ENCODE measurements at regions not wholly inside any gene's neighbourhood (a gene's known extent, or its start where the extent isn't known, plus 50 kb on each side); places are given as distances from the start of the nearest gene placed in this dataset.

- no peak overlapping the region for H3K9ac ChIP-seq (ENCODE audit: low read depth in 1 of 2, low read length in 2 of 2)
- 21% methylated on average over 2 of the region's 2 CpGs for WGBS
- no peak for TF ChIP-seq HNF4G (IDR thresholded peaks at IDR 0.05)
- H3K4me3 ChIP-seq (ENCODE audit: low read depth in 1 of 3, low read length in 3 of 3): no peak overlapping the region
- no peak overlapping the region for H3K27ac ChIP-seq (ENCODE audit: low read depth in 1 of 2, low read length in 2 of 2)
- no peaks in the 10 kb centered on the region for H3K27me3 ChIP-seq (ENCODE audit: control insufficient read depth in 4 of 4, insufficient read depth in 4 of 4, low read length in 3 of 4)
- H3K36me3 ChIP-seq (ENCODE audit: control insufficient read depth in 4 of 4, insufficient read depth in 3 of 4, low read depth in 1 of 4, low read length in 3 of 4): no peaks in the 10 kb centered on the region
- no peaks in the 10 kb centered on the region for H3K9me3 ChIP-seq (ENCODE audit: control insufficient read depth in 4 of 4, low read length in 3 of 4)
- no peak for DNase-seq (ENCODE audit: low spot score)
- no peaks in the 10 kb centered on the region for H3K4me1 ChIP-seq (ENCODE audit: control insufficient read depth in 4 of 4, insufficient read depth in 4 of 4, low read length in 3 of 4)
Observed at GRCh38 chr1:189970331-189971230, 507.1 kb downstream of the BRINP3 start.

- TF ChIP-seq HNF4A (conservative IDR thresholded peaks at IDR 0.05) (no peak), MAX (IDR thresholded peaks at IDR 0.05) (no peak), ATF3 (IDR thresholded peaks at IDR 0.05) (no peak), EGR1 (IDR thresholded peaks at IDR 0.05; ENCODE audit: low read depth in 2 of 2) (no peak), YY1 (IDR thresholded peaks at IDR 0.05) (no peak), REST (IDR thresholded peaks at IDR 0.05) (no peak), RAD21 (IDR thresholded peaks at IDR 0.05) (no peak)
- no peaks in the 10 kb centered on the region for H3K4me1 ChIP-seq (ENCODE audit: control insufficient read depth in 4 of 4, insufficient read depth in 4 of 4, low read length in 3 of 4)
- 79% methylated on average over 4 of the region's 4 CpGs for WGBS
- no peak overlapping the region for H3K27ac ChIP-seq (ENCODE audit: low read depth in 1 of 2, low read length in 2 of 2)
- no peaks in the 10 kb centered on the region for H3K36me3 ChIP-seq (ENCODE audit: control insufficient read depth in 4 of 4, insufficient read depth in 3 of 4, low read depth in 1 of 4, low read length in 3 of 4)
- no peaks in the 10 kb centered on the region for H3K27me3 ChIP-seq (ENCODE audit: control insufficient read depth in 4 of 4, insufficient read depth in 4 of 4, low read length in 3 of 4)
- H3K4me3 ChIP-seq (ENCODE audit: low read depth in 1 of 3, low read length in 3 of 3): no peak overlapping the region
- no peak overlapping the region for H3K9ac ChIP-seq (ENCODE audit: low read depth in 1 of 2, low read length in 2 of 2)
- peaks cover 0 to 3% (median 0%) of the 10 kb centered on the region in 4 donors for H3K9me3 ChIP-seq (ENCODE audit: control insufficient read depth in 4 of 4, low read length in 3 of 4)
- DNase-seq (ENCODE audit: low spot score): no peak
Observed at GRCh38 chr1:189971656-189972055, 506.0 kb downstream of the BRINP3 start.

GRCh38 chr1:189977184-189977583, 500.5 kb downstream of the BRINP3 start:
- TF ChIP-seq RAD21 (IDR thresholded peaks at IDR 0.05): no peak
- TF ChIP-seq HNF4G (IDR thresholded peaks at IDR 0.05): no peak
- TF ChIP-seq REST (IDR thresholded peaks at IDR 0.05): no peak
- no peak for TF ChIP-seq NR2F2 (IDR thresholded peaks at IDR 0.05)
- no peak for TF ChIP-seq ATF3 (IDR thresholded peaks at IDR 0.05)
- H3K4me1 ChIP-seq (ENCODE audit: control insufficient read depth in 4 of 4, insufficient read depth in 4 of 4, low read length in 3 of 4): no peaks in the 10 kb centered on the region
- no peak for DNase-seq (ENCODE audit: low spot score)
- no peak overlapping the region for H3K27ac ChIP-seq (ENCODE audit: low read depth in 1 of 2, low read length in 2 of 2)
- H3K36me3 ChIP-seq (ENCODE audit: control insufficient read depth in 4 of 4, insufficient read depth in 3 of 4, low read depth in 1 of 4, low read length in 3 of 4): no peaks in the 10 kb centered on the region
- no peak overlapping the region for H3K9ac ChIP-seq (ENCODE audit: low read depth in 1 of 2, low read length in 2 of 2)
- H3K27me3 ChIP-seq (ENCODE audit: control insufficient read depth in 4 of 4, insufficient read depth in 4 of 4, low read length in 3 of 4): no peaks in the 10 kb centered on the region
- WGBS: 63% methylated on average over 2 of the region's 2 CpGs
- H3K9me3 ChIP-seq (ENCODE audit: control insufficient read depth in 4 of 4, low read length in 3 of 4): peaks cover 0 to 7% (median 1%) of the 10 kb centered on the region in 4 donors
- no peak overlapping the region for H3K4me3 ChIP-seq (ENCODE audit: low read depth in 1 of 3, low read length in 3 of 3)

All from liver (tissue), 7 donors.